ENCODE measurements at regions not wholly inside any gene's neighbourhood (a gene's known extent, or its start where the extent isn't known, plus 50 kb on each side); places are given as distances from the start of the nearest gene placed in this dataset.

GRCh38 chr16:79862601-79863000, 262.1 kb upstream of the MAF start:
- H3K27ac ChIP-seq = no peak overlapping the region
- H3K4me1 ChIP-seq (ENCODE audit: low read depth) = peaks cover 3% of the 10 kb centered on the region
- TF ChIP-seq CTCF (IDR thresholded peaks at IDR 0.05; ENCODE audit: low read depth, low read length) = no peak

GRCh38 chr16:79856581-79856980, 256.0 kb upstream of the MAF start:
- H3K4me3 ChIP-seq = no peak overlapping the region
- TF ChIP-seq CTCF (IDR thresholded peaks at IDR 0.05; ENCODE audit: low read depth, low read length) = no peak
- H3K27ac ChIP-seq = no peak overlapping the region
- H3K36me3 ChIP-seq = no peaks in the 10 kb centered on the region
- no peaks in the 10 kb centered on the region for H3K4me1 ChIP-seq (ENCODE audit: low read depth)
- H3K9me3 ChIP-seq (ENCODE audit: low read depth) = no peaks in the 10 kb centered on the region
- peaks cover 5% of the 10 kb centered on the region for H3K27me3 ChIP-seq
- no peak for DNase-seq (ENCODE audit: low read depth in 1 of 2, low spot score in 1 of 2)

More at GRCh38 chr16:79862601-79863000, 262.1 kb upstream of the MAF start:
- Histone ChIP-seq H3K36me3 (no peaks in the 10 kb centered on the region), H3K27me3 (peaks cover 5% of the 10 kb centered on the region), H3K4me3 (no peak overlapping the region), H3K9me3 (ENCODE audit: low read depth) (no peaks in the 10 kb centered on the region)
- no peak for DNase-seq (ENCODE audit: low read depth in 1 of 2, low spot score in 1 of 2)

- no peaks in the 10 kb centered on the region for H3K4me1 ChIP-seq (ENCODE audit: low read depth)
- no peak overlapping the region for H3K27ac ChIP-seq
- H3K36me3 ChIP-seq = no peaks in the 10 kb centered on the region
- no peaks in the 10 kb centered on the region for H3K27me3 ChIP-seq
- H3K4me3 ChIP-seq = no peak overlapping the region
- TF ChIP-seq CTCF (IDR thresholded peaks at IDR 0.05; ENCODE audit: low read depth, low read length) = no peak
- H3K9me3 ChIP-seq (ENCODE audit: low read depth) = no peaks in the 10 kb centered on the region
- no peak for DNase-seq (ENCODE audit: low read depth in 1 of 2, low spot score in 1 of 2)
Measured at GRCh38 chr16:79850348-79850747, 249.8 kb upstream of the MAF start.

- H3K9me3 ChIP-seq (ENCODE audit: low read depth) = no peaks in the 10 kb centered on the region
- DNase-seq (ENCODE audit: low read depth in 1 of 2, low spot score in 1 of 2) = no peak
- no peaks in the 10 kb centered on the region for H3K36me3 ChIP-seq
- H3K27me3 ChIP-seq = no peaks in the 10 kb centered on the region
- no peak overlapping the region for H3K4me3 ChIP-seq
- H3K27ac ChIP-seq = no peak overlapping the region
- TF ChIP-seq CTCF (IDR thresholded peaks at IDR 0.05; ENCODE audit: low read depth, low read length) = no peak
- H3K4me1 ChIP-seq (ENCODE audit: low read depth) = no peaks in the 10 kb centered on the region
Measured at GRCh38 chr16:79849119-79849518, 248.6 kb upstream of the MAF start.

GRCh38 chr16:79848719-79849118, 248.2 kb upstream of the MAF start:
- no peak for TF ChIP-seq CTCF (IDR thresholded peaks at IDR 0.05; ENCODE audit: low read depth, low read length)
- Histone ChIP-seq H3K36me3 (no peaks in the 10 kb centered on the region), H3K4me1 (ENCODE audit: low read depth) (no peaks in the 10 kb centered on the region), H3K9me3 (ENCODE audit: low read depth) (no peaks in the 10 kb centered on the region), H3K4me3 (no peak overlapping the region), H3K27me3 (no peaks in the 10 kb centered on the region), H3K27ac (no peak overlapping the region)
- DNase-seq (ENCODE audit: low read depth in 1 of 2, low spot score in 1 of 2) = no peak

- Histone ChIP-seq H3K9me3 (ENCODE audit: low read depth) (no peaks in the 10 kb centered on the region), H3K36me3 (no peaks in the 10 kb centered on the region), H3K4me3 (no peak overlapping the region)
Measured at GRCh38 chr16:79847569-79847968, 247.0 kb upstream of the MAF start.

More at GRCh38 chr16:79847569-79847968, 247.0 kb upstream of the MAF start:
- DNase-seq (ENCODE audit: low read depth in 1 of 2, low spot score in 1 of 2) = no peak
- no peak for TF ChIP-seq CTCF (IDR thresholded peaks at IDR 0.05; ENCODE audit: low read depth, low read length)
- Histone ChIP-seq H3K27ac (no peak overlapping the region), H3K27me3 (peaks cover 2% of the 10 kb centered on the region), H3K4me1 (ENCODE audit: low read depth) (no peaks in the 10 kb centered on the region)
